ENCODE measurements at regions not wholly inside any gene's neighbourhood (a gene's known extent, or its start where the extent isn't known, plus 50 kb on each side); places are given as distances from the start of the nearest gene placed in this dataset.

- TF ChIP-seq, protein P1, sequence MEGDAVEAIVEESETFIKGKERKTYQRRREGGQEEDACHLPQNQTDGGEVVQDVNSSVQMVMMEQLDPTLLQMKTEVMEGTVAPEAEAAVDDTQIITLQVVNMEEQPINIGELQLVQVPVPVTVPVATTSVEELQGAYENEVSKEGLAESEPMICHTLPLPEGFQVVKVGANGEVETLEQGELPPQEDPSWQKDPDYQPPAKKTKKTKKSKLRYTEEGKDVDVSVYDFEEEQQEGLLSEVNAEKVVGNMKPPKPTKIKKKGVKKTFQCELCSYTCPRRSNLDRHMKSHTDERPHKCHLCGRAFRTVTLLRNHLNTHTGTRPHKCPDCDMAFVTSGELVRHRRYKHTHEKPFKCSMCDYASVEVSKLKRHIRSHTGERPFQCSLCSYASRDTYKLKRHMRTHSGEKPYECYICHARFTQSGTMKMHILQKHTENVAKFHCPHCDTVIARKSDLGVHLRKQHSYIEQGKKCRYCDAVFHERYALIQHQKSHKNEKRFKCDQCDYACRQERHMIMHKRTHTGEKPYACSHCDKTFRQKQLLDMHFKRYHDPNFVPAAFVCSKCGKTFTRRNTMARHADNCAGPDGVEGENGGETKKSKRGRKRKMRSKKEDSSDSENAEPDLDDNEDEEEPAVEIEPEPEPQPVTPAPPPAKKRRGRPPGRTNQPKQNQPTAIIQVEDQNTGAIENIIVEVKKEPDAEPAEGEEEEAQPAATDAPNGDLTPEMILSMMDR (IDR thresholded peaks at IDR 0.05; ENCODE audit: low read depth, low read length): no peak
- DNase-seq (ENCODE audit: extremely low read depth, low read depth): no peak
Observed at GRCh38 chr7:68663392-68663791, 934.9 kb upstream of the AUTS2 start.

- no peak for DNase-seq (ENCODE audit: extremely low read depth, low read depth)
- TF ChIP-seq, protein P1 (IDR thresholded peaks at IDR 0.05; ENCODE audit: low read depth, low read length): no peak
Observed at GRCh38 chr7:68671046-68671445, 927.2 kb upstream of the AUTS2 start.

DNA sequence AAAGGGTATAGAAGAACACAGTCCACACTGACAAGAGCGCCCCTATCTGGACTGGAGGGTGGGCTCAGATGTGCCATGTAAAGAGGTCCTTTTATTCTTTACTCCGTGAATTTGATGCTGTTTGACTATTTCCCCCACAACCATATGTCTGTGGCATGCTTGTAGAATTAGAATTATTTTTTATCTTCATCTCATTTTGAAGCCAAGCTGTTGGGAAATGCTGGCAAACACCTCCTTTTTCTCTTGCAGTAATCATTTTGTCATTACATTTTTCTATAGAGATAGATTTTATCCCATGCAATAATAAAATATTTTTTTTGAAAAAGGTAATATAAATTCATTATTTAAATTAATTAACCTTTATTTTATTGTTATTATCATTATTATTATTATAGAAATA lies 926.6 kb upstream of the AUTS2 start:
- no peak for DNase-seq (ENCODE audit: extremely low read depth, low read depth)
- TF ChIP-seq, protein P1 (IDR thresholded peaks at IDR 0.05; ENCODE audit: low read depth, low read length): no peak

- no peak for DNase-seq (ENCODE audit: extremely low read depth, low read depth)
- TF ChIP-seq, protein P1 (IDR thresholded peaks at IDR 0.05; ENCODE audit: low read depth, low read length): no peak
Observed at GRCh38 chr7:68674826-68675225, 923.4 kb upstream of the AUTS2 start.

GRCh38 chr7:68676813-68677535 lies 921.3 kb upstream of the AUTS2 start:
- TF ChIP-seq, protein P1 (IDR thresholded peaks at IDR 0.05; ENCODE audit: low read depth, low read length): no peak
- DNase-seq (ENCODE audit: extremely low read depth, low read depth): no peak

DNA sequence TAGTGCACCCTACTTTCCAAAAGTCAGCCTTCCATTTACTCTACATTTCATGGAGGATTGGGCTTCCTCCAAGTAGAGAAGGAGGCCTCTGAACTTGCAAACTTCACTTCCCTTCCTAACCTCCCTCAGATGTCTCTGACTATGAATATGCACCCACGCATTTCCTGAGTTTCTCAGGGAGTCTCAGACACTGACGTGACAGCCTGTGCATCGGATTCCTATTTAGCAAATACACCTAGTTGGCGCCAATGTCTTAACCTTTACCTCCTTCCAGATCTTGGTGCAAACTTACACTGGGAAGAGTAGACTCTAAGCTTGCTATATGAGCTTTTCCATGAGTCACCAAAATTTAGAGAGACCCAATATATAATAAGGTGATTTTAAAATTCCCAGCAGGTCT lies 920.1 kb upstream of the AUTS2 start:
- TF ChIP-seq, protein P1 (IDR thresholded peaks at IDR 0.05; ENCODE audit: low read depth, low read length): no peak
- no peak for DNase-seq (ENCODE audit: extremely low read depth, low read depth)

GRCh38 chr7:68679459-68680234 lies 918.6 kb upstream of the AUTS2 start:
- TF ChIP-seq, protein P1 (IDR thresholded peaks at IDR 0.05; ENCODE audit: low read depth, low read length): no peak
- DNase-seq (ENCODE audit: extremely low read depth, low read depth): no peak

Data from AG09319 (cell line).